ENCODE measurements at regions not wholly inside any gene's neighbourhood (a gene's known extent, or its start where the extent isn't known, plus 50 kb on each side); places are given as distances from the start of the nearest gene placed in this dataset.
"Not testable (repeated sequence)": the region's sequence is repeated elsewhere in the genome, so short reads cannot be mapped to it uniquely, and the experiment has no call there.

DNA sequence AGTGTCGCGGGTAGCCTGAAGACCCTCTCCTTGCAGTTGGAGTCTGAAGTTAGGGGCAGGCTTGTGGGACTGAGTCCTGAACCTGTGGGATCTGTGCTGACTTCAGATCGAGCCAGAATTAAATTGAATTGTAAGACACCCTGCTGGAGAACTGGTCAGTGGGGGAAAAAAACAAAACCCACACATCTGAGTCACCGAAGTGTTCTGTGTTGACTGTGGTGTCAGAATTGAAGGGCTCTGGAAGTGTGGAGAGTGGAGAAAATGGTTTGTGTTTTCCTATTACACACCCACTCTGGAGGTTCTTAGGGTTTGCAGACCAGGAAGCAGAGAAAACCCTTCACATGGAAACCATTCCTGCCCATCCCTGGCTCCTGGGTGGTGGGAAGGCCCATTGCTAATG lies 209.5 kb upstream of the GALNT2 start:
- in situ Hi-C loops (cut with HindIII; ENCODE audit: low pct_unique_long_range_greater_than_20kb, low sequenced_read_pairs) = no loop called here

DNA sequence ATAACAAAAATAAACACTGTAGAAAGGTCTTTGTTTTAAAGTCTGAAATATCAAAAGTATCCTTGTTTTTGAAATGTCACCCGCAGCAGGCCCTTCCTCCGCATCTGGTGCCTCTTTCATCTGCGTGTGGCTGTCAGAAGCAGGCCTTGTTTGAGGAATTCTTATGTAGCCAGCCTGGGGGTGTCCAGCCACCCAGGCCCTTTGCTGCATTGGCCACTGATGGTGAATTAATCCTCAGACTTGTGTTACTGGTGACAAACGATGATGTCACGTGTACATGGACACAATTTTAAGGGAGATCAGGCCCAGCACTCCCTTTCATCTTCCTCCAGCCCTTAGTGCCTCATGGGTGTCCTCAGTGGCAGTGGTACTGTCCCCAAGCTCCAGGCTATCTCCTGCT lies 208.0 kb upstream of the GALNT2 start:
- no peak for DNase-seq (ENCODE audit: low read depth in 1 of 2, low spot score in 1 of 2)
- no peak for TF ChIP-seq JUND (IDR thresholded peaks at IDR 0.05; ENCODE audit: low read depth)
- in situ Hi-C loops (cut with HindIII; ENCODE audit: low pct_unique_long_range_greater_than_20kb, low sequenced_read_pairs) = no loop called here

More for the DNA sequence above, 209.5 kb upstream of the GALNT2 start:
- no peak for DNase-seq (ENCODE audit: low read depth in 1 of 2, low spot score in 1 of 2)
- TF ChIP-seq JUND (IDR thresholded peaks at IDR 0.05; ENCODE audit: low read depth) = no peak

DNA sequence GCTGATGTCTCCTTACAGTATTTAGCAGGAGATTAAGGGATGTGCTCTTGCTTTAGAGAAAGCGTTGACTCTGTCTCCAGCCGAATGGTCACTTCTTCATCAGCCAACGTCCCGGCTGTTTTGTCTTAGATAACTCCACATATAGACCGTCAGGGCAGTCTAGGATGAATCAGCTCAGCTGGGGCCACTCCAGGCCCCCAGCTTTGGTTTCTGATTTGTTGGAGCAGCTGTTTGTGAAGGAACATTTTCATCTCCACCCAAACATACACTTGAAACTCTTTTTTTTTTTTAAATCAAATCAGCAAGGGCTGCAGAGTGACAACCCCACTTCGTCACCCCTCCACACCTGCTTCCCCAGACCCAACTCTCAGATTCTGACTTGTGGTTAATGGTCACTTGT lies 206.1 kb upstream of the GALNT2 start:
- no peak for TF ChIP-seq JUND (IDR thresholded peaks at IDR 0.05; ENCODE audit: low read depth)
- in situ Hi-C loops (cut with HindIII; ENCODE audit: low pct_unique_long_range_greater_than_20kb, low sequenced_read_pairs) = no loop called here

DNA sequence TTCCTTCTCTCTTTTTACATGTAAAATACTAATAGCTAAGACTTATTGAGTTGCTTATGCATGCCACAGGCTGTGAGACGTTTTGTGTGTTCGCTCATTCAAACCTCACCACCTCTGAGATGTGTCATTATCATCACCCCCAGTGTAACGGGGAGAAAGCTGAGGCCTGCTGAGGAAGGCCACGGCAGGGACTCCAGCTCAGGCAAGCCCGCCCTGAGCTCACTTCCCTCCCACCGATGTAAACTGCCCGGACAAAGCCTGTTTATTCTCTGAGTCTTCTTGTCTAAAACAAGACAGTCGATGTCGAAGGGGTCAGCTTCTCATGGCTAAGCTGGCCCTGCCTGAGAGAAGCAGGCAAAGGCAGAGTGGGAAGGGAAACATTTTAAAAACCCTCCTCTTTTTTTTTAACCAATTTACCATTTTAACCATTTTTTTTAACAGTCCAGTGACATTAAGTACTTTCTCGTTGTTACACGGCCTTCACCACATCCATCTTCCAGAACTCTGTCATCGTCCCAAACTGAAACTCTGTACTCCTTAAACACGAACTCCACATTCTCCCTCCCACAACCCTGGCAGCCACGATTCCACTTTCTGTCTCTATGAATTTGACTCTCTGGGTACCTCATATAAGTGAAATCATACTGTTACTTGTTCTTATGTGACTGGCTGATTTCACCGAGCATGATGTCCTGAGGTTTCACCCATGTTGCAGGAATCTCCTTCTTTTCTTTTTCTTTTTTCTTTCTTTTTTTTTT lies 204.8 kb upstream of the GALNT2 start:
- in situ Hi-C loops (cut with HindIII; ENCODE audit: low pct_unique_long_range_greater_than_20kb, low sequenced_read_pairs) = no loop called here
- no peak for TF ChIP-seq JUND (IDR thresholded peaks at IDR 0.05; ENCODE audit: low read depth)
- no peak for DNase-seq (ENCODE audit: low read depth in 1 of 2, low spot score in 1 of 2)

More for the DNA sequence above, 206.1 kb upstream of the GALNT2 start:
- no peak for DNase-seq (ENCODE audit: low read depth in 1 of 2, low spot score in 1 of 2)

DNA sequence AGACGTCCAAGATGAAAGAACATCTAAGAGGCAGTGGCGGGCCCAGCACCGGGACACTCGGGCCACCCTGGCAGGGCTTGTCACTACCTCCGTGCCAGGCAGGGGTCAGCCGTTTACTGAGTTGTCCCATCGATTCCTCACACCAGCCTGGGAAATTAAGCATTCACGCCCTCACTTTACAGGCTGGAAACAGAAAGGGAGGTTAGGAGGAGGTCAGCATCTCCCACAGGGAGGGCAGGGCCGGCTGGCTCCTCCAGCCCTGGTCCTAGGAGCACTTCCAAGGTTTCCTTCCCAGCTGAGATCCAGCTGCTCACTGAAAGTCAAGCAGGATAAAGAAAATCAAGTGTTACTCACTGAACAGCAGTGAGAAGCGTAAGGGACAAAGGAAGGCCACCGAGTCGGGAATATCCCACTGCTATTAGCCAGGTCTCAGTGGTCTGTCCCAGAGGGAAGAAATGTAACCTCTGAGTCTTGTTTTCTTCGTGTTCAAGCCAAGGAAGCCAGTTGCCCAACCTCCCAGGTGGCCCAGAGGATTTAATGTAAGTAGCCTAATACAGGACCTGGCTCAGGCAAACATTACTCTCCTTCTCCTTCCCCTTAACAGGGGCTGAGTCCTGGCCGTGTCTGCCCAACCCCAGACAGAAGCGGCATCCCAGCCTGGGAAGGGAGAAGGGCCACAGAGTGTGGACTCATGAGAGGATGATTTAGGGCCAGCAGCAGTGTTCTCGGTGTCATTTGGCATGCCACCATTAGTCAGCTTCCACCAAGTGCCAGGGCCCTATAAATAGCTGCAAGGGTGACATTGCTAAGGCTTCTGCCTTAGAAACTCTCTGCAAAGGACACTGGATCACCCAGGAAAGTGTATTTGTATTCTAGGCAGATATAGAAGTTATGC lies 203.1 kb upstream of the GALNT2 start:
- DNase-seq (ENCODE audit: low read depth in 1 of 2, low spot score in 1 of 2) = no peak
- no peak for TF ChIP-seq JUND (IDR thresholded peaks at IDR 0.05; ENCODE audit: low read depth)
- in situ Hi-C loops (cut with HindIII; ENCODE audit: low pct_unique_long_range_greater_than_20kb, low sequenced_read_pairs) = no loop called here

DNA sequence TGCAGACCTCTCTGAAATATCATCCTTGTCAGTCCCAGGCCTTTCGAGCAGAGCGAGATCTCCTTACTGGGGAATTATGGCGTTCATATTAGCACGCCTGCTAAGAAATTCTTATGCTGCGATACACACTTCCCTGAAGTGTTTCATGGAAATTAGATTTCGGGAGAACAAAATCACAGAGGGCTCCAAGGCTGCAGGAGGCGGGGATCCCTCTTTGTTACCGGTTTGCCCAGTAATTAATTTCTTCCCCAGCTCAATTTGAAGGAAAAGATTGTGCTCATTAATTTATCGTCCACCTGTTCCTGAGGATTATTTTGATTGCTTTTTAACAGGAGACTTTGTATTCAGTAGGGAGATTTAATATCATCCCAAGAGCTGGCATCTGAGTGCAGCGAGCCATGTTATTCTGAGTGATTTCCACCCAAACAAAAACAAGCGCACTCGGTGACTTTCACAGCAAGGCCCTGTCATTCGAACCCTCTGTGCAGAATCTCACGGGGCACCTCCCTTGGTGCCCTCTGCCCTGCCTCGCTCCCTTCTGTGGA lies 202.3 kb upstream of the GALNT2 start:
- TF ChIP-seq JUND (IDR thresholded peaks at IDR 0.05; ENCODE audit: low read depth) = no peak
- no peak for DNase-seq (ENCODE audit: low read depth in 1 of 2, low spot score in 1 of 2)
- in situ Hi-C loops (cut with HindIII; ENCODE audit: low pct_unique_long_range_greater_than_20kb, low sequenced_read_pairs) = no loop called here

DNA sequence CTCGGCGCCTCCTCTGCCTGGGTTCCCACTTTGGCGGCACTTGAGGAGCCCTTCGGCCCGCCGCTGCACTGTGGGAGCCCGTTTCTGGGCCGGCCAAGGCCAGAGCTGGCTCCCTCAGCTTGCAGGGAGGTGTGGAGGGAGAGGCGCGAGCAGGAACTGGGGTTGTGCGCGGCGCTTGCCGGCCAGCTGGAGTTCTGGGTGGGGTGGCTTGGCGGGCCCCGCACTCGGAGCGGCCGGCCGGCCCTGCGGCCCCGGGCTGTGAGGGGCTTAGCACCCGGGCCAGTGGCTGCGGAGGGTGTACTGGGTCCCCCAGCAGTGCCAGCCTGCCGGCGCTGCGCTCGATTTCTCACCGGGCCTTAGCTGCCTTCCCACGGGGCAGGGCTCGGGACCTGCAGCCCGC lies 201.7 kb upstream of the GALNT2 start:
- in situ Hi-C loops (cut with HindIII; ENCODE audit: low pct_unique_long_range_greater_than_20kb, low sequenced_read_pairs); DNase-seq (ENCODE audit: low read depth in 1 of 2, low spot score in 1 of 2): not testable (repeated sequence)

DNA sequence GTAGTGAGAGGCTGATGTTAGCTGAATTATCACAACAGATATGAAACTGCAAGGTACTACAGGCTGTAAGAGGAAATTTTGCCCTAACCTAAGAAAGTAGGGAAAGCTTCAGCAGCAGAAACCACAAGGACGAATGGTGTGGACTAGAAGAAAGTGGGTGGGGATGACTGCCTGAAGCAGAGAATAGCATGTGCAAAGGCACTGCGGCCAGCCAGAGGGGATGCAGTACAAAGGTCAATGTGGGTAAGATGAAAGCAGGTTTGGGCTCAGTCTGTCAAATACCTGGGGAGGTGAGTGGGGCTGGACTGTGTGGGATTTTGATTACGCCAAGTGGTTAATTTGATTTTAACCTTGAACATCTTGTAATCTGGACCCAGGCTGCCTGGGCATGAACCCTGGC lies 199.3 kb upstream of the GALNT2 start:
- in situ Hi-C loops (cut with HindIII; ENCODE audit: low pct_unique_long_range_greater_than_20kb, low sequenced_read_pairs) = no loop called here
- no peak for DNase-seq (ENCODE audit: low read depth in 1 of 2, low spot score in 1 of 2)
- no peak for TF ChIP-seq JUND (IDR thresholded peaks at IDR 0.05; ENCODE audit: low read depth)

DNA sequence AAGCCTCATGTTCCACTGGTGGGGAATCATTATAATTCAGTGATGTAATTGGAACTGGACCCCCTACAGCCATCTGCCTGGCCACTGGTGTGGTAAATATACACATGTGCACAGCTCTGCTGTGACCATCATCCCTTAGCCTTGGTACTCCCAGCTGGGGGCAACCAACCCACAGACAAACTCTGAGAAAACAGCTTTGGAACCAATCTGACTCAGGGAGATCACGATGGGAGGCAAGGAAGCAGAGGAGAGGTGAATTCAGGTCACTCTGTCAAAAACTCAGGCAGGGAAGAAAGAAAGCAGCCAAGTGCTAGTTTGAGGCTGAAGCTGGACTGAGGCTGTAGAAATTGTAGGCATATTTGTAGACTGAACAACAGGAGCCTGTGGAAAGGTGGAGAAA lies 197.8 kb upstream of the GALNT2 start:
- no peak for TF ChIP-seq JUND (IDR thresholded peaks at IDR 0.05; ENCODE audit: low read depth)
- in situ Hi-C loops (cut with HindIII; ENCODE audit: low pct_unique_long_range_greater_than_20kb, low sequenced_read_pairs) = no loop called here
- no peak for DNase-seq (ENCODE audit: low read depth in 1 of 2, low spot score in 1 of 2)

DNA sequence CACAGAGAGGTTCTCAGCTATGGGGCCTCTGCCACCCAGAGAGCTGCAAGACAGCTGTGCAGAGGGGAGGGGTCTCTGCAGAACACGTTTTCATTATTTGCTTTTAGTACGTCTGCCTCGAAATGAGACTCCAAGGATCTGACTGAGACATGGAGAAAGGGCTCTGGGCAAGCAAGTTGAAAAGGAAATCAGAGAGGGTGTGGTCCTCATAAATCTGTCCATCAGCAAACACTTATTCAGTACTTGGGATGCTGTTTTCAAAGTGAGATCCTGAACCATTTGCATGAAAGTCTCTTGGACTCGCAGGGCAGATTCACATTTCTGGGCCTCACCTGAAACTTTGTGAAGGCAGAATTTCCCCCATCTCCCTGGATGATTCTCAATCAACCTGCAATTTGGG lies 197.4 kb upstream of the GALNT2 start:
- DNase-seq (ENCODE audit: low read depth in 1 of 2, low spot score in 1 of 2) = no peak
- in situ Hi-C loops (cut with HindIII; ENCODE audit: low pct_unique_long_range_greater_than_20kb, low sequenced_read_pairs) = no loop called here

DNA sequence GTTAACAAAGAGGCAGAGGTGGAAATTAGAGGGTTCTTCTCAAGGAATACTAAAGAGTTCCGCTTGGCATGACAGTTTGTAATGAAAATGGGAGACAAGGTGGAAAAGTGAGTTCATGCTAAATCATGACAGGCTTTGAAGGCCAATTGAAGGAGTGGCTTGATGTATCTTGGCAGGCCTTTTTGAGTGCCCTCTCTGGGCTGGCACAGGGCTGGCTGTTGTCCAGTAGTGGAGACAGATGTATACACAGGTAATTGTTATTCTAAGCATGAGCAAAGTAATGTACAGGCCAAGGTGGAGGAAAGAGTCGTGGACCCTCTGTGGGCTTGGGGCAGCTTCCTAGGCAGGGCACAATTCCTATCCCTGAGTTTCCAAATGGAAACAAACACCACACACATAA lies 196.7 kb upstream of the GALNT2 start:
- TF ChIP-seq JUND (IDR thresholded peaks at IDR 0.05; ENCODE audit: low read depth) = no peak
- no peak for DNase-seq (ENCODE audit: low read depth in 1 of 2, low spot score in 1 of 2)
- in situ Hi-C loops (cut with HindIII; ENCODE audit: low pct_unique_long_range_greater_than_20kb, low sequenced_read_pairs) = no loop called here

More for the DNA sequence above, 197.4 kb upstream of the GALNT2 start:
- no peak for TF ChIP-seq JUND (IDR thresholded peaks at IDR 0.05; ENCODE audit: low read depth)

DNA sequence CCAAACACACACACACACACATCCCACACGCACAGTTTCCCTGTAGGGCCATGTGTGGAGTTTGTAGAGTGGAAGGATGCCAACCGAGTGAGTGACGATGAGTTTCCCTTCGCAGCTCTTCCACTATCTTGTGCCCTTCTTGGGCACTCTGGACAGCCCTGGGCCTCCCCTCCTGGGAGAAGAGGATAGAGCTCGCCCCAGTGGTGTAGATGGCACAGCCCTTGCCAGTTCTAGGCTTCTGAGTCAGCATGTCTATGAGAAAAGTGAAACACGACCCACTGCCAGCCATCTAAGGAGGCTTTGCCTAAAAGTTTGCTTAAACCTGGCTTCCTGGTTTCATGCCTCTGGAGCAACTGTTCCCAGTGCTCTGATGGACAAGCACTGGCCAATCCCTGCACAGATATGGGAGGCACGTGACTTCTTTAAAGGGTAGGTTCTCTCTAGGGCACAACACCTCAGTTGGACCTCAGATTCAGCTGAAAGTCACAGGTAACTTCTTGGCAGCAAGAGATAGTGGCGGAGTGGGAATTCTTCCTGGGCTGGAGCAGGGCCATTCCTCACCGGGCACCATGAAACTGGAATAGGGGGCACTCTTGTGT lies 195.9 kb upstream of the GALNT2 start:
- in situ Hi-C loops (cut with HindIII; ENCODE audit: low pct_unique_long_range_greater_than_20kb, low sequenced_read_pairs) = no loop called here
- DNase-seq (ENCODE audit: low read depth in 1 of 2, low spot score in 1 of 2) = no peak
- no peak for TF ChIP-seq JUND (IDR thresholded peaks at IDR 0.05; ENCODE audit: low read depth)

DNA sequence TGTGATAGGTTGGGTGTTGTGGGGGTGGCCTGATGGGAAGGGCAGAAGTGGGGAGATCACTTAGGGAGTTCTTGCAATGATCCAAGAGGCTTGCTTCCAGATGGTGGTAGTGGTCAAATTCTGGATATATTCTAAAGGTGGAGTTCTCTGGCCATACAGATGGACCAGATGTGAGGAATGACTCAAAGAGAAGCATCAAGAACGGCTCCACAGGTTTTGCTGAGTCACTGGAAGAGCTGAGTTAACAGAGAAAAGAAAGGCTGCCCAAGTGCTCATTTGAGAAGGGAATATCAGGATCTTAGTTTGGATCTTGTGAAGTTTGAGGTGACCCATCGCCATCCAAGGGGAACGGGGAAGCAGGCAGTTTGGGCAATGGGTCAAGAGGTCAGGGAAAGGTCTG lies 192.9 kb upstream of the GALNT2 start:
- TF ChIP-seq JUND (IDR thresholded peaks at IDR 0.05; ENCODE audit: low read depth) = no peak
- in situ Hi-C loops (cut with HindIII; ENCODE audit: low pct_unique_long_range_greater_than_20kb, low sequenced_read_pairs) = no loop called here
- no peak for DNase-seq (ENCODE audit: low read depth in 1 of 2, low spot score in 1 of 2)
